ENCODE measurements at regions not wholly inside any gene's neighbourhood (a gene's known extent, or its start where the extent isn't known, plus 50 kb on each side); places are given as distances from the start of the nearest gene placed in this dataset.

DNA sequence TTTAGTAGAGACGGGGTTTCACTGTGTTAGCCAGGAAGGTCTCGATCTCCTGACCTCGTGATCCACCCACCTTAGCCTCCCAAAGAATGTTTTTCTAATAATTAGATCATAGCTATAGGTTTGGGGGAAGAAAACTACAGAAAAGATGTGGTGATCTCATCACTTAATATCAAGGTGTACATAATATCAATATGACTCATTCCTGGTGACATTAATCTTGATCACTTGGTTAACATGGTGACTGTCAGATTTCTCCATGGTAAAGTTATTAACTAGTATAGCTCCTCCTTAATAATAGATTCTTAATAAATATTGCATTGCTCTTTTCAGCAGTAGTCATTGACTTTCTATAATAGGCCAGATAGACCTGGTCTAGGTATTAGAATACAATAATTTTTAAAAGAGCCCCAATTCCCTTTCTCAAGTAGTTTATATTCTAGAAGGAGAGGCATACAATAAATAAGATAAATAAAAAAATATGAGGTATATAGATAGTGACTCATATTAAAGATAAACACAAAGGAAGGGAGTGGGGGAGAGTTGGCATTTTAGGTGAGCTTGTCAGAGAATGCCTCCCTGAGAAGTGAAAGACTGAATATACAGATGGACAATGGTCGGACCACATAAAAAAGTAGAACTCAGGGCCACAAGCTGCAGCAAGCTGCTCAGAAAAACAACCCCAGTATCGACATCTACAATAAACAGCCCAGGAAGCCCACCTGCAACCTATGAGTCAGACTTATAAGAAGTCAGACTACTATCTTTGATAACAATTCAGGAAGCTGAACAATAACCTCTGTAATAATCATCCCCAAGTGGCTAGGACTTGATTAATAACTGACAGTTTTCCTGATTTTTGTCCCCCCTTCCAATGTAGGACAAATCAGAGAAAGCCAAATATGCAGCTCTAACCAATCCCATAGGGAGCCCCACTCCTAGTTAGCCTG is 210.8 kb downstream of the RFC3 start:
- no peak for DNase-seq
- in situ Hi-C loops (cut with HindIII; ENCODE audit: low pct_ligation_motif_present, low pct_unique_long_range_greater_than_20kb, low sequenced_read_pairs): no loop called here

DNA sequence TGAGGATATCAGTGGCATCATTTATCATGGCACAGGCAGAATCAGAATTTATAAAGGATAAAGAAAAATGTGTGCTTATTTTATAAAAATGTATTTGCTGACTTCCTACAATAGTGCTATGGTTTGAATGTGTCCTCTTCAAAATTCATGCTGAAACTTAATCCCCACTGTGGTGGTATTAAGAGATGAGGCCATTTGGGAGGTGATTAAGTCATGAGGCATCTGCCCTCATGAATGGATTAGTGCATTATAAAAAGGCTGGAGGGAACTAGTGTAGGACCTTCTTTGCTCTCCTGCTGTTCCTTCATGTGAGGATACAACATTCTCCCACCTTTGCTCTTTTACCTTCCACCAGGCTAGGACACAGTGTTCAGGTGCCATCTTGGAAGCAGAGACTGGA is 212.8 kb downstream of the RFC3 start:
- in situ Hi-C loops (cut with HindIII; ENCODE audit: low pct_ligation_motif_present, low pct_unique_long_range_greater_than_20kb, low sequenced_read_pairs): no loop called here
- no peak for DNase-seq

DNA sequence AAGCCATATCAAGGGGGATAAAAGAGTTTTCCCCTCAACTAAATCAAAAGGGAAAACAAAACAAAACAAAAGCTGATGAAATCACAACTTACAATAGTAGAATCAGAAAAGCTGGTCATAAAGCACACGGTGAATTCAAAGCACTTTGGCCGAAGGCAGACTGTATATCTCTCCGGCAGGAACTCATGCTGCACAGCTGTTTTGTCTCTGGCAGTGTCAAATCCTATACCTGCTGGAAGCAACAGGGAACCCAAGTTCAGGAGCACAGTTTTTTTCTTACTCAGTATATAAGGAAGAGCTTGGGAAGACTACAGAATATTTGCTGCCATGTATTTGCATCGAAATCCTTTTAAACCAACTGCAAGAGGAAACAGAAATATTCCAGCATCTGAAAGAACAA is 213.7 kb downstream of the RFC3 start:
- in situ Hi-C loops (cut with HindIII; ENCODE audit: low pct_ligation_motif_present, low pct_unique_long_range_greater_than_20kb, low sequenced_read_pairs): no loop called here
- no peak for DNase-seq

DNA sequence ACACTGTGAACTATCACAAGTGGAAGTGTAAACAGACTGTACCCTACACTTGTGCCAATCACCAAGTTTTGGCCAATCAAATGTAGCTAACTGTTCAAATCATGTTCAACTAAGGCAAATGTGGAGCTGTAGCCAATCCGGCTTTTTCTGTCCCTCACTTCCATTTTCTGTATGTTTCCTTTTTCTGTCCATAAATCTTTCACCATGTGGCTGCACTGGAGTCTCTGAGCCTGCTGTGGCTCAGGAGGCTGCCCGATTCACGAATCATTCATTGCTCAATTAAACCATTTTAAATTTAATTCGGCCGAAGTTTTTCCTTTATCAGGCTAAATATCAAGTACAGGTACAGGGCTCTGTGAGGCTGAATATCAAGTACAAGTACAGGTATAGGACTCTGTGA is 216.5 kb downstream of the RFC3 start:
- no peak for DNase-seq
- in situ Hi-C loops (cut with HindIII; ENCODE audit: low pct_ligation_motif_present, low pct_unique_long_range_greater_than_20kb, low sequenced_read_pairs): no loop called here

DNA sequence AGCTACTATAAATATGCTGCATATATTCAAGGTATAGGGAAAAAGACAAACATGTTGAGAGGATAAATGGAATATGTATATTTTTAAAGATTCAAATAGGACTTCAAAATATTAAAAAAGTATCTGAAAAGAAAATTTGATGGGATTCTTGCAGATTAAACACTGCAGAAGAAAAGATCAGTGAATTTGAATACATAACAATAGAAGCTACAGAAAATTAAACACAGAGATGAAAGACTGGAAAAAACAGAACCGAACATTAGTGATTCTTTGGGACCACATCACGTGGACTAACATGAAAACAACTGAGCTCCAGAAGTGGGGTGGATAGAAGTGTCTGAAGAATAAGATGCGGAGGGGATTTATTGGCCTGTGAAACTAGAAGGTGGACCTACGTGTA is 217.2 kb downstream of the RFC3 start:
- in situ Hi-C loops (cut with HindIII; ENCODE audit: low pct_ligation_motif_present, low pct_unique_long_range_greater_than_20kb, low sequenced_read_pairs): no loop called here
- no peak for DNase-seq

DNA sequence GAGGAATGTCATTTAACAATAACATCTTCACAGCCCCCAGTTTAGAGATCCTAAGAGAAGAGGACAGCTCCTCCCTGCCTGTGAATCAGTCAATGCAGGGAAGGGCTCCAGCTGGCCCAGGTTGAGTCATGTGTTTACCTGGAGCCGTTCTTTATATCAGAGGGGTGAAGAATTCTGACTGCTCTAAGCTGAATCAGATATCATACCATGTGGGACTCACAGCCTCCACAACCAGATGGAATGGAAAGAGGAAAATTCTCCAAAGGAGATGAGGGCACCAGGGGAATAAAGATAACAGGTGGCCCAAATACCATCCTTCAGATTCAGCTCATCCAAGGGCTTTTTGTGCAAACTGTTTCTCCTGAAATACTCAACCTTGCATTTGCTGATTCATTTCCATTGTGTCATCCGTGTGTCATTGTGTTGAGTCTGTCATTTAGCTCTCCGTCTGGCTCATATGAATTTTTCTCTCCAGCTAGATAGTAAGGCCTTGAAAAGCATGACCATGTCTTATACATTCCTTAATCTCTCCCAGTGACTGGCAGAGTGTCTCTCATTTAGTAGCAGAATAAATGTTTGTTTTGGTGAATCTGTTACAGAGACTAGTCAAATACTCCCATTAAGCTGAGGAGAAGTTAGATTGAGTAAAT is 217.9 kb downstream of the RFC3 start:
- no peak for DNase-seq
- in situ Hi-C loops (cut with HindIII; ENCODE audit: low pct_ligation_motif_present, low pct_unique_long_range_greater_than_20kb, low sequenced_read_pairs): no loop called here

DNA sequence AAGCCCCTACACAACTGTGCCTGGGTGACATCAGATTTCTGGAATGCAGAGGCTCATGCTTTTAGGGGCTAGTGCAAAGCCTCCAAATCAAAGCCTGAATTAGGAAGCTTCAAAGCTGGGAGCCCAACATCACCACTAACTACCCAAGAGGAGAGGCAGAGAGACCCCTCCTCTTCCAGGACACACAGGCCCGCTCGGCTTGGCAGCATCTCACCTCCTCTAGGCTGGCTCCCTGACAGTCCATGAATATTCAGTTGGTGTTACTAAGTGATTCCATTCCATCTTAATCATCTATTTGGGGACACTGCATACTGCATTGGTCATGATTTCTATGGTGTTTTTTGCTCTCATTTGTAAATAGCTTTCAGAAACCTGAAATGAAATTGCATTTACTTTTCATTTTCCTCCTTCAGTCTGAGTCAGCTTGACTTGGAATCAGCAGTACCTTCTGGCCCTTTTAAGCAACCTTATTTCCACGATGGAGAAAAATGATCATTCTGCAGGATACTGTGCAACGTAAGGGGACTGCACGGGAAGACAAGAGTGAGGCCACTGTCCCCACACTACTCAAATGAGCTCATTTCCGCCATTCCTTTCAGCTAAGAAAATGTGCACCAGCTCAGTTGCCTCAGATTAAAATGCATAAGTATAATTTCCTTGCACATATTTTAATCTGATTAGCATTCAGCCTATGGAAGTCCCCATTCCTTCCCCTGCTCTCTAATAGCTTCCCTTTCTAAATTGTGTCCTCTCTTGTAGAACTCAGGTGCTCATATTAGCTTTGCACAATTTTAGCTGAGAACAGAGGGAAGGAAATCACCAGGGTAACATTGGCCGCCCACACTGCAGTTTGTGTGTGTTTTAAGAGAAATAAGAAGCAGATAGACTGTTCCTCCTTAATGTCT is 219.9 kb downstream of the RFC3 start:
- no peak for DNase-seq
- in situ Hi-C loops (cut with HindIII; ENCODE audit: low pct_ligation_motif_present, low pct_unique_long_range_greater_than_20kb, low sequenced_read_pairs): no loop called here

DNA sequence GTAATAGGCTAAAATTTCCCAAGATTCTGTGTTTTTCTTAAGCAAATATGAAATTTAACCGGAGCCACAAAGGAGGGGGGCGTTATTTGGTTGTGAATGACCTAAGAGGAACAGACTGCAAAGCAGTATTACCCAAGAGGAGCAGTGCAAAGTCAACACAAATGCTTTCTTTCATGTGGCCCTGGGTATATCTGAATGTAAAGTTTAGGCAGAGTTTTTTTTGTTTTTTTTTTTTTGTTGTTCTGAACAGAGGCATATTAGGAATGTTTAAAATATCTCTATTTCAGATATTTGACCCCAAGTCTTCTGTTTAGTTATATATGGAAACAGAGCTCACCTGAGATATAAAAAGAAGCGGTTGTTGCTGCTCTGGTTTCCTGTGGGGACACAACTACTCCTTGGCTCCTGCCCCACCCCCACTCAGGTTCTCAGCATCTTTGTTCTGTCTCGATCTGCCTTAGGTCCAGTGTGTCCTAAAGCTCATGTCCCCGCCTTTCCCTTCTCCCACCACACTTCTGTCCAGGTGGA is 220.7 kb downstream of the RFC3 start:
- no peak for DNase-seq
- in situ Hi-C loops (cut with HindIII; ENCODE audit: low pct_ligation_motif_present, low pct_unique_long_range_greater_than_20kb, low sequenced_read_pairs): no loop called here

DNA sequence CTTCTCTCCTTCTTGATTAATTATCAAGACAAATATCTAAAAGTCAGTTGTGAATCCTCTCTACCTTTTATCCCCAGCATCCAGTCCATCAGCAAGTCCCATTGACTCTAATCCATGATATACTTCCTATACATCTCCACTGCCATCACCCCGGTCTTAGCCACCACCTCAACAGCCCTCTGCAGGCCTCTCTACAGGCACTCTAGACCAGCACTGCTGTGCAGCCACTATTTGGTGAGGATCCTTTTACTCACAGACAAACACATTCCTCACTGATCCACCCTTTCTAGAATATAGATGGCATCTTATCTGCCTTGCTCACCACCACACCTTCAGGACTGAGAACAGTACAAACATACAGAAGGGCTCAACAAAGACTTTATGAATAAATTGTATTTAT is 221.7 kb downstream of the RFC3 start:
- DNase-seq: no peak
- in situ Hi-C loops (cut with HindIII; ENCODE audit: low pct_ligation_motif_present, low pct_unique_long_range_greater_than_20kb, low sequenced_read_pairs): no loop called here

DNA sequence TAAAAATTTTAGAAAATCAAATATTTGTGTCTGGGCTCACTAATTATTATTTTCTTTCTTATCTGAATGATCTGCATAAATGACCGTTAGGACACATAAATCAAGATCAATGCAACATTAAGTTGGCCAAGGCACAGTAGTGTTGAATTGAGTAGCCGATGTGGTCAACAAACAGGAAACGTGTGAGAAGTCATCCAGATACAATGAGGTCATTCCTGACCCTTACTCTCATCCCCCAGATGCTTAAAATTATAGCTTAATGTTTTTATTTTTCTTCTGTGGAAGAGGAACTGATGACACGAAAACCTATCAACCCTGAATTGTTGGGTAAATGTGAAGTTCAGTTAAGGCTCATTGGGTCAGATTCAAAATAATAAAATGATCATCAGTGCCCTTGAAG is 222.9 kb downstream of the RFC3 start:
- in situ Hi-C loops (cut with HindIII; ENCODE audit: low pct_ligation_motif_present, low pct_unique_long_range_greater_than_20kb, low sequenced_read_pairs): no loop called here
- DNase-seq: no peak

DNA sequence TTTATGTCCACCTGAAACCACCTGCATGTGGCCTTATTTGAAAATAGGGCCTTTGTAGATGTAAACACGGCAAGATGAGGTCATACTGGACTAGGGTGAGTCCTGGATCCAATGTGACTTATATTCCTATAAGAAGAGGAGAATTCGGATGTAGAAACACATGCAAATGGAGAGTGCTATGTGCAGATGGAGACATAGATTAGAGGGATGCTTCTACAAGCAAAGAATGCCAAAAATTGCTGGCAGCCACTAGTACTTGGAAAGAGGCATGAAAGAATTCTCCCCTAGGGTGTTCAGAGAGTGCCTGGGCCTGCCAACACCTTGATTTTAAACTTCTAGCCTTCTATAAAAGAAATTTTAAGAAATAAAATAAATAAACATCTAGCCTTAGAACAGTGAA is 226.1 kb downstream of the RFC3 start:
- DNase-seq: no peak
- in situ Hi-C loops (cut with HindIII; ENCODE audit: low pct_ligation_motif_present, low pct_unique_long_range_greater_than_20kb, low sequenced_read_pairs): no loop called here

DNA sequence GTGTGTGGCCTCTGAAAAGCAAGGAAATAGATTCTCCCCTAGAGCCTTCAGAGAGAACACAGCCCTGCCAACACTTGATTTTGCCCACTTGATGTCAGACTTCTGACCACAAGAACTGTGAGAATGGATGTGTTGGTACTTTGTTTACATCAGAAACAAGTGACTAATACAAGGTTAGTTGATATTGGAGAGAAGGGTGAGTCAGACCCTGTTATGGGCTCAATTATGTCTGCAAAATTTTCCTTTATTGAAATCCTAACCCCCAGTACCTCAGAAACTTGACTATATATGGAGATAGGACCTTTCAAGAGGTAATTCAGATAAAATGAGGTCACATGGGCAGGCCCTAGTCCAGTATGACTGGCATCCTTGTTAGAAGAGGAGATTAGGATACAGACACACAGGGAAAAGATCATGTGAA is 226.7 kb downstream of the RFC3 start:
- in situ Hi-C loops (cut with HindIII; ENCODE audit: low pct_ligation_motif_present, low pct_unique_long_range_greater_than_20kb, low sequenced_read_pairs): no loop called here
- no peak for DNase-seq

DNA sequence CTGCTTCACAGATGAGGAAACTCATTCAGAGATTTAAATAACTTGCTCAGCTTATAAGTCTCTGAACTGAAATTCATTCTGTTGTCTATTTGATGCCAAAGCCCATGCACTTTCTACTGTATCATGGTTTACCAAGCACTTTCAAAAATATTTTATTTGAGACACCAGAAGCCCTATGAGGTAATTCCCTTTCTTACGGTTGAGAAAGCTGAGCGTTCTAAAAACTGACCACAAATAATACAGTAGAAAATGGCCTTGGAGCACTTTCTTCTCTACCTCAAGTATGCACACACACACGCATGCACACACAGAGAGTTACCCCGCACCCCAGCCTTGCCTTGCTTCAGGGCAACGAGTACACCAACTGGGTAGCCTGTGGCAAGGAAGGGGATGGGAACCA is 228.5 kb downstream of the RFC3 start:
- in situ Hi-C loops (cut with HindIII; ENCODE audit: low pct_ligation_motif_present, low pct_unique_long_range_greater_than_20kb, low sequenced_read_pairs): no loop called here
- DNase-seq: no peak

DNA sequence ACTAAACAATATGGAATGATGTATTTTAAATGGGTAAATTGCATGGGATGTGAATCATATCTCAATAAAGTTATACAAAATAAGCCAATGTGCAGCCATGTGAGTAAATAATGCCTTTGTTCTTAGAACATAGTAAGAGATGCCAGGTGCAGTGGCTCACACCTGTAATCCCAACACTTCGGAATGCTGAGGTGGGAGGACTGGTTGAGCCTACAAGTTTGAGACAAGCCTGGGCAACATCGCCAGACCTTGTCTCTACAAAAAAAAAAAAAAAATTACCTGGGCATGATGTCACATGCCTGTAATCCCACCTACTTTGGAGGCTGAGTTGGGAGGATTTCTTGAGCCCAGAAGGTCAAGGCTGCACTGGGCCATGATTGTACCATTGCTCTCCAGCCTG is 230.7 kb downstream of the RFC3 start:
- no peak for DNase-seq
- in situ Hi-C loops (cut with HindIII; ENCODE audit: low pct_ligation_motif_present, low pct_unique_long_range_greater_than_20kb, low sequenced_read_pairs): no loop called here

DNA sequence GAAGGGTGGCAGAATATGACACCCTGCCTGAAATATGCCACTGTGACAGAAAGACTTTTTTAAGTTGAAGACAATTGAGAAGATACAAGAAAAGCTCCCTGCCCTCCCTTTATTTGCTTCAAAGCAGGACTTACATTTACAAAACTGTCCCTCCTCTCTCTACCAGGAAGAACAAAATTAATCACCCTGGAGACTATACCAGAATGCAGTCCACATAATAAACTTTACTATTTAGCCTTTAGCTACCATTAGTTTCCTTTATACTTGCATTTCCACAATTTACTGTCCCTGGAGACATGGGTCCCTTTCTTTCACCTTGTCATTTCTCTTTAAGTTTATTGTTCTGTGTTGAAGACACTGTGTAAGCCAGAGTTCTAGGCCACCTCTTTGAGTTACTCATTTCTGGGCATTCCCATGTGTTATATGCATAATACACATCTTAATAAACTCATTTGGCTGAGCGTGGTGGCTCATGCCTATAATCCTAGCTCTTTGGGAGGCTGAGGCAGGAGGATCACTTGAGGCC is 238.8 kb downstream of the RFC3 start:
- DNase-seq: no peak
- in situ Hi-C loops (cut with HindIII; ENCODE audit: low pct_ligation_motif_present, low pct_unique_long_range_greater_than_20kb, low sequenced_read_pairs): no loop called here

DNA sequence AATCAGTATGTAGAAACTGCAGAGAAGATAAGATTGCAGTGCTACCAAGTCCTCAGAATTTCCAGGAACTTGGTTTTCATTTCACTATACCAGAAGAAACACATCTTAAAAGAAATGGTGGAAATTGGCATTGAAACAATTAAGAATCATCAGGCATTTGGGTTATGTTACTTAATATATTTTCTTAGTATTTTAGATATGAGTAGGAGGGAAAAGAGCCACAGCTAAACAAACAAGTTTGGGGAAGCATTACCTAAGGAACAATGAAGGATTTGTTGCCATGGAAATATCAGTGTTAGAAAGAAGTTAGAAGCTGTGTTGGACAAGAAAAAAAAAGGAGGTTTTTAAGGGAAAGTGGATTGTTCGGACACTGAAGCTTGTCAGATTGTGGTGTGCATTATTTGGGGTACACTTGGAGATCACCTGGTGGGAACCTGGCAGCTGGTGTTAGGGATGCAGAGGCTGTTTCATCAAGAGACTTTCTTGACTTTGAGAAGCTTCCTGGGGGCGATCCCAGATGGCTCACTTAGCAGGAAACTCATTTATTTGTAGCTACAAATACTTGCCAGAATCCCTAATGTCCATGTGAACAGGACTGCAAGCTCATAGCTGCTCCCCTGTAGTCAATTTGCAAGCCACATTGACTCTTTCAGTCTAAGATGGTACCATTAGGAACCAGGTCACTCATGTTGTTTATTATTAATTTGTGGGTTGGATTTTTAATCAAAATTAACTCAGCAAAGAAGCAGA is 246.7 kb downstream of the RFC3 start:
- in situ Hi-C loops (cut with HindIII; ENCODE audit: low pct_ligation_motif_present, low pct_unique_long_range_greater_than_20kb, low sequenced_read_pairs): no loop called here

DNA sequence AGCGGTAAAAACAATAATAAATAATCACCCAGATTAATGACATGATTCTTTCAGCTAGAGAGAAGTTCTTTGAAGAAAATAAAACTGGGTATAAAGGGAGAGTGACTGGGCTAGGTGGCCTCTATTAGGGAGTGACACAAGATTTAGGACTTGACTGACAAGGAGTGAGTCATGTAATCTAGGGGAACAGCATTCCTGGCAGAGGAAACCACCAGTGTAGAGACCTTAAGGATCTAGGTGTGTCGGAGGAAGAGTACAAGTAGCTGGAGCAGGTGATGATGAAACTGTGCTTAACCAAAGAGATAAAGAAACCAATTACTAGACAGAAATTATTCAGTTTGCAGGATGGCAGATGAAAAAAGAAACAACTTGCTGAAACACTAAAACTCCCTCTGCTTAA is 248.0 kb downstream of the RFC3 start:
- no peak for DNase-seq
- in situ Hi-C loops (cut with HindIII; ENCODE audit: low pct_ligation_motif_present, low pct_unique_long_range_greater_than_20kb, low sequenced_read_pairs): no loop called here

More for the DNA sequence above, 246.7 kb downstream of the RFC3 start:
- DNase-seq: no peak

DNA sequence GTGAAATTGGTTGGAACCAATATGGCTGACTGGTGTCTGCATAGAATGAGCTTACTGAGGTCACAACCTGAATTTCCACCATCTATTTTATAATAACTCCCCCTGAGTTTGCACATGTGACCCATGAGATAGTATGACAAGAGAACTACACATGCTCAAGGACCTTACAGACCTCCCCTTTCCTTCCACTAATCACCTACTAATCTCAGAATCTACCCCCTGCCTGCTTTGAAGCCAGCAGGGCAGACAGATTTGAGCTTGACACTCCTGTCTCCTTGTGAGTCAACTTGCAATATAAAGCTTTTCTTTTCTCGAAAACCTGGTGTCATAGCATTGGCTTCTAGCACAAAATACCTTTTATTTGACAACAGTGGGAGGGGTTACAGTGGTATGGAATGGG is 248.4 kb downstream of the RFC3 start:
- in situ Hi-C loops (cut with HindIII; ENCODE audit: low pct_ligation_motif_present, low pct_unique_long_range_greater_than_20kb, low sequenced_read_pairs): no loop called here
- no peak for DNase-seq
